ENCODE measurements at regions not wholly inside any gene's neighbourhood (a gene's known extent, or its start where the extent isn't known, plus 50 kb on each side); places are given as distances from the start of the nearest gene placed in this dataset.

- no peak overlapping the region for H3K4me3 ChIP-seq
Measured at GRCh38 chr16:65532258-65532657, 410.4 kb upstream of the CDH11 start.

GRCh38 chr16:65531475-65531874 lies 409.6 kb upstream of the CDH11 start:
- Histone ChIP-seq H3K9me3 (ENCODE audit: low read depth) (no peaks in the 10 kb centered on the region), H4K20me1 (ENCODE audit: insufficient read depth, poor library complexity, severe bottlenecking) (no peaks in the 10 kb centered on the region), H2AFZ (no peak overlapping the region), H3K9me2 (replicated peaks; ENCODE audit: insufficient read depth) (no peaks in the 10 kb centered on the region), H3K36me3 (replicated peaks; ENCODE audit: insufficient read depth, low read depth) (no peaks in the 10 kb centered on the region), H3K4me3 (no peak overlapping the region), H3K79me2 (no peaks in the 10 kb centered on the region), H3K27me3 (no peaks in the 10 kb centered on the region), H3K4me2 (no peak overlapping the region), H3K4me1 (ENCODE audit: insufficient read depth) (peaks cover 6% of the 10 kb centered on the region), H3K27ac (peak overlapping the region; percentile 29)
- TF ChIP-seq EZH2 (IDR thresholded peaks at IDR 0.05; ENCODE audit: borderline replicate concordance) (no peak), EZH2phosphoT487 (IDR thresholded peaks at IDR 0.05; ENCODE audit: low read depth, severe bottlenecking, unreplicated experiment) (no peak)
- TF ChIP-seq, protein P1, sequence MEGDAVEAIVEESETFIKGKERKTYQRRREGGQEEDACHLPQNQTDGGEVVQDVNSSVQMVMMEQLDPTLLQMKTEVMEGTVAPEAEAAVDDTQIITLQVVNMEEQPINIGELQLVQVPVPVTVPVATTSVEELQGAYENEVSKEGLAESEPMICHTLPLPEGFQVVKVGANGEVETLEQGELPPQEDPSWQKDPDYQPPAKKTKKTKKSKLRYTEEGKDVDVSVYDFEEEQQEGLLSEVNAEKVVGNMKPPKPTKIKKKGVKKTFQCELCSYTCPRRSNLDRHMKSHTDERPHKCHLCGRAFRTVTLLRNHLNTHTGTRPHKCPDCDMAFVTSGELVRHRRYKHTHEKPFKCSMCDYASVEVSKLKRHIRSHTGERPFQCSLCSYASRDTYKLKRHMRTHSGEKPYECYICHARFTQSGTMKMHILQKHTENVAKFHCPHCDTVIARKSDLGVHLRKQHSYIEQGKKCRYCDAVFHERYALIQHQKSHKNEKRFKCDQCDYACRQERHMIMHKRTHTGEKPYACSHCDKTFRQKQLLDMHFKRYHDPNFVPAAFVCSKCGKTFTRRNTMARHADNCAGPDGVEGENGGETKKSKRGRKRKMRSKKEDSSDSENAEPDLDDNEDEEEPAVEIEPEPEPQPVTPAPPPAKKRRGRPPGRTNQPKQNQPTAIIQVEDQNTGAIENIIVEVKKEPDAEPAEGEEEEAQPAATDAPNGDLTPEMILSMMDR (IDR thresholded peaks at IDR 0.05; ENCODE audit: poor library complexity): no peak
- DNase-seq (ENCODE audit: low spot score): no peak
- WGBS (ENCODE audit: low lambda C conversion rate, missing lambda C conversion rate): 46% methylated on average over 4 of the region's 4 CpGs

More at GRCh38 chr16:65532258-65532657, 410.4 kb upstream of the CDH11 start:
- Histone ChIP-seq H4K20me1 (ENCODE audit: insufficient read depth, poor library complexity, severe bottlenecking) (no peaks in the 10 kb centered on the region), H3K9me2 (replicated peaks; ENCODE audit: insufficient read depth) (no peaks in the 10 kb centered on the region), H3K27me3 (no peaks in the 10 kb centered on the region), H3K27ac (peak overlapping the region; percentile 29), H3K36me3 (replicated peaks; ENCODE audit: insufficient read depth, low read depth) (no peaks in the 10 kb centered on the region), H3K4me2 (peak overlapping the region; percentile 67), H2AFZ (peak overlapping the region; percentile 54), H3K4me1 (ENCODE audit: insufficient read depth) (peaks cover 6% of the 10 kb centered on the region), H3K9me3 (ENCODE audit: low read depth) (no peaks in the 10 kb centered on the region), H3K79me2 (no peaks in the 10 kb centered on the region)
- no peak for DNase-seq (ENCODE audit: low spot score)
- 60% methylated on average over 6 of the region's 6 CpGs for WGBS (ENCODE audit: low lambda C conversion rate, missing lambda C conversion rate)
- TF ChIP-seq EZH2phosphoT487 (IDR thresholded peaks at IDR 0.05; ENCODE audit: low read depth, severe bottlenecking, unreplicated experiment) (no peak), EZH2 (IDR thresholded peaks at IDR 0.05; ENCODE audit: borderline replicate concordance) (no peak)
- TF ChIP-seq, protein P1 (IDR thresholded peaks at IDR 0.05; ENCODE audit: poor library complexity): no peak

- H3K27ac ChIP-seq: peak overlapping the region; percentile 61
Measured at GRCh38 chr16:65525707-65526106, 403.8 kb upstream of the CDH11 start.

More at GRCh38 chr16:65525707-65526106, 403.8 kb upstream of the CDH11 start:
- no peaks in the 10 kb centered on the region for H3K9me3 ChIP-seq (ENCODE audit: low read depth)
- peaks cover 8% of the 10 kb centered on the region for H3K4me1 ChIP-seq (ENCODE audit: insufficient read depth)
- H3K79me2 ChIP-seq: no peaks in the 10 kb centered on the region
- no peak overlapping the region for H3K4me2 ChIP-seq
- H2AFZ ChIP-seq: no peak overlapping the region
- no peak for DNase-seq (ENCODE audit: low spot score)
- H3K27me3 ChIP-seq: no peaks in the 10 kb centered on the region
- H4K20me1 ChIP-seq (ENCODE audit: insufficient read depth, poor library complexity, severe bottlenecking): no peaks in the 10 kb centered on the region
- no peaks in the 10 kb centered on the region for H3K36me3 ChIP-seq (replicated peaks; ENCODE audit: insufficient read depth, low read depth)
- WGBS (ENCODE audit: low lambda C conversion rate, missing lambda C conversion rate): 100% methylated on average over 2 of the region's 2 CpGs
- TF ChIP-seq, protein P1 (IDR thresholded peaks at IDR 0.05; ENCODE audit: poor library complexity): no peak
- no peak for TF ChIP-seq EZH2 (IDR thresholded peaks at IDR 0.05; ENCODE audit: borderline replicate concordance)
- no peak for TF ChIP-seq EZH2phosphoT487 (IDR thresholded peaks at IDR 0.05; ENCODE audit: low read depth, severe bottlenecking, unreplicated experiment)
- H3K9me2 ChIP-seq (replicated peaks; ENCODE audit: insufficient read depth): no peaks in the 10 kb centered on the region
- H3K4me3 ChIP-seq: no peak overlapping the region
